T-cell (primary cell): ENCODE measurements at regions not wholly inside any gene's neighbourhood (a gene's known extent, or its start where the extent isn't known, plus 50 kb on each side); places are given as distances from the start of the nearest gene placed in this dataset.
"Not testable (repeated sequence)": the region's sequence is repeated elsewhere in the genome, so short reads cannot be mapped to it uniquely, and the experiment has no call there.

ENCODE experiments used
- ATAC-seq, 4 experiments: fragments of 200-7000 bp in 3 of 4; fragments of 150-1000 bp in 1 of 4; cut with Tn5 transposase; replicated peaks in 1 of 4; 1 replicate in 3 of 4; 2 replicates in 1 of 4; pipeline ENCODE4 v1.10.0; 2021; ENCODE audit warnings: moderate library complexity in 3 of 4, mild to moderate bottlenecking in 2 of 4, moderate number of reproducible peaks in 1 of 4
- CTCF ChIA-PET, 2 donors: fragments of 300-600 bp; sonication (Branson Sonifier 250); formaldehyde crosslinking; loops; one replicate each; lab custom pipeline; 2022; ENCODE audit warnings: antibody characterized with exemption in 2 of 2; lab: Charles Lee
- POLR2A ChIA-PET, 2 donors: fragments of 300-600 bp; sonication (Branson Sonifier 250); formaldehyde crosslinking; loops; one replicate each; lab custom pipeline; 2022; ENCODE audit warnings: antibody characterized with exemption in 2 of 2; lab: Charles Lee
- DNase-seq, 35 experiments: peaks; one replicate each; pipeline versions ENCODE4 v3.0.0 to v3.0.0-alpha.2; 2013 to 2023
- H3K27ac ChIP-seq: one replicate; pipeline ENCODE4 v1.5.1; 2013; ENCODE audit warnings: low read length
- H3K27me3 ChIP-seq, 2 experiments: replicated peaks in 1 of 2; 1 replicate in 1 of 2; 2 replicates in 1 of 2; pipeline versions ENCODE4 v1.6.1 to v1.7.0; 2013; ENCODE audit warnings: low read length in 1 of 2, mixed read lengths in 1 of 2; ENCODE audit not compliant: control insufficient read depth in 2 of 2, insufficient read depth in 2 of 2; ENCODE audit errors: extremely low read depth in 1 of 2
- H3K36me3 ChIP-seq, 2 donors: 1 replicate in 1 of 2; 2 replicates in 1 of 2; pipeline versions ENCODE4 v1.6.1 to v1.7.0; 2013; ENCODE audit warnings: low read length in 1 of 2; ENCODE audit not compliant: control insufficient read depth in 2 of 2, insufficient read depth in 1 of 2; ENCODE audit errors: extremely low read depth in 1 of 2
- H3K4me1 ChIP-seq, 2 experiments: 1 replicate in 1 of 2; 2 replicates in 1 of 2; pipeline versions ENCODE4 v1.6.1 to v1.7.0; 2013; ENCODE audit warnings: low read length in 2 of 2, mixed read lengths in 1 of 2; ENCODE audit not compliant: insufficient read depth in 2 of 2, control insufficient read depth in 1 of 2; ENCODE audit errors: extremely low read depth in 1 of 2
- H3K4me3 ChIP-seq, 2 donors: 1 replicate in 1 of 2; 2 replicates in 1 of 2; pipeline versions ENCODE4 v1.5.1 to v1.7.0; 2013; ENCODE audit warnings: mild to moderate bottlenecking in 2 of 2, low read length in 1 of 2, moderate library complexity in 1 of 2; ENCODE audit not compliant: control insufficient read depth in 1 of 2; ENCODE audit errors: extremely low read depth in 1 of 2
- H3K9me3 ChIP-seq: 2 replicates; pipeline ENCODE4 v1.7.0; 2013
- H3K27ac Mint-ChIP-seq, 2 donors: one replicate each; pipeline ENCODE4 v1.8.0; 2020 to 2021; ENCODE audit warnings: mild to moderate bottlenecking in 2 of 2, mixed read lengths in 2 of 2
- H3K27me3 Mint-ChIP-seq, 2 donors: one replicate each; pipeline ENCODE4 v1.8.0; 2021 to 2022; ENCODE audit warnings: mixed read lengths in 2 of 2
- H3K36me3 Mint-ChIP-seq: one replicate; pipeline ENCODE4 v1.8.0; 2021; ENCODE audit warnings: mixed read lengths
- H3K4me1 Mint-ChIP-seq, 3 donors: one replicate each; pipeline ENCODE4 v1.8.0; 2020 to 2022; ENCODE audit warnings: mixed read lengths in 3 of 3, mild to moderate bottlenecking in 1 of 3
- H3K4me3 Mint-ChIP-seq, 3 donors: one replicate each; pipeline ENCODE4 v1.8.0; 2020 to 2022; ENCODE audit warnings: mild to moderate bottlenecking in 3 of 3, mixed read lengths in 3 of 3, moderate library complexity in 3 of 3
- H3K9me3 Mint-ChIP-seq, 3 donors: one replicate each; pipeline ENCODE4 v1.8.0; 2020 to 2022; ENCODE audit warnings: mixed read lengths in 3 of 3
- WGBS: methylation state at CpG from one replicate; pipeline ENCODE4 v1.1.5; 2013; ENCODE audit warnings: missing lambda C conversion rate; ENCODE audit not compliant: insufficient coverage; 5-methylcytosine and 5-hydroxymethylcytosine counted together

GRCh38 chr4:9001153-9001552, 129.5 kb upstream of the HMX1 start:
- POLR2A ChIA-PET, ATAC-seq, H3K9me3 Mint-ChIP-seq, CTCF ChIA-PET, H3K27ac Mint-ChIP-seq, H3K4me1 Mint-ChIP-seq, H3K4me1 ChIP-seq, H3K36me3 Mint-ChIP-seq, H3K27ac ChIP-seq, H3K9me3 ChIP-seq, DNase-seq, H3K4me3 ChIP-seq, H3K36me3 ChIP-seq: not testable (repeated sequence)
- H3K27me3 Mint-ChIP-seq: peaks cover 40 to 41% of the 10 kb centered on the region in 2 donors
- WGBS: 0% methylated on average over 10 of the region's 28 CpGs
- H3K27me3 ChIP-seq: peaks cover 2 to 18% of the 10 kb centered on the region in 2 experiments
- peak overlapping the region in 1 of 3 donors; percentile 61 for H3K4me3 Mint-ChIP-seq

GRCh38 chr4:9000505-9001001, 128.9 kb upstream of the HMX1 start:
- H3K4me1 ChIP-seq, POLR2A ChIA-PET, H3K36me3 ChIP-seq, H3K36me3 Mint-ChIP-seq, H3K4me1 Mint-ChIP-seq, H3K9me3 ChIP-seq, H3K9me3 Mint-ChIP-seq, CTCF ChIA-PET, H3K27ac ChIP-seq, H3K27ac Mint-ChIP-seq: not testable (repeated sequence)
- ATAC-seq (peak in 1 of 4 experiments; percentile 47), DNase-seq (peak in 30 of 35 experiments; percentile 3 to 51 (median 26))
- Histone ChIP-seq H3K27me3 (peaks cover 2 to 18% of the 10 kb centered on the region in 2 experiments), H3K4me3 (peak overlapping the region in 1 of 2 donors; percentile 23)
- 2% methylated on average over 44 of the region's 52 CpGs for WGBS
- H3K27me3 Mint-ChIP-seq: peaks cover 34 to 37% of the 10 kb centered on the region in 2 donors
- H3K4me3 Mint-ChIP-seq: peak overlapping the region; percentile 17 to 61 (median 17)

- H3K27ac ChIP-seq, H3K4me1 ChIP-seq, H3K4me3 ChIP-seq, POLR2A ChIA-PET, H3K36me3 Mint-ChIP-seq, ATAC-seq, H3K27ac Mint-ChIP-seq, H3K4me1 Mint-ChIP-seq, H3K36me3 ChIP-seq, H3K4me3 Mint-ChIP-seq, DNase-seq, H3K27me3 Mint-ChIP-seq, H3K9me3 ChIP-seq, CTCF ChIA-PET, H3K9me3 Mint-ChIP-seq, H3K27me3 ChIP-seq: not testable (repeated sequence)
- 72% methylated on average over 12 of the region's 15 CpGs for WGBS
These were observed 121.3 kb upstream of the HMX1 start for GRCh38 chr4:8992981-8993380.

DNA sequence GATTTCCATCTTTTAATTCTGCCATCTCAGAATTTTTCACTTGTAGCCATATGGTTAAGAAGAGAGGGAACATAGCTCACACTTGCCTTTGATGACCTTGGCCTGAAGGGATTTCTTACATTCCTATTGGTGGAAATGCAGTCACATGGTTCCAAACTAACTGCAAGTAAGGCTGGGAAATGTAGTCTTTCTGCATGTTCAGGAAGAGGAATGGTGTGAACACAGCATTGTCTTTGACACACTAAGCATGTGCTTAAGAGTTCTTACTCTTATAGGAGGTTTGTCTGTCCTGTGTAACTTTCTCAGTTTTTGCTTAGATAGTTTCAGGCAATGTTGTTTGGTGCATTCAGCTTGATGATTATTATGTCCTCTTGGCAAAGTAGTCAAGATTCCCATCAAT, 119.8 kb upstream of the HMX1 start:
- H3K4me1 Mint-ChIP-seq, H3K27ac ChIP-seq, H3K4me1 ChIP-seq, H3K9me3 Mint-ChIP-seq, H3K36me3 ChIP-seq, H3K27me3 Mint-ChIP-seq, H3K27ac Mint-ChIP-seq, H3K27me3 ChIP-seq, H3K9me3 ChIP-seq, H3K4me3 ChIP-seq, H3K36me3 Mint-ChIP-seq, DNase-seq, H3K4me3 Mint-ChIP-seq, ATAC-seq, POLR2A ChIA-PET, CTCF ChIA-PET: not testable (repeated sequence)

GRCh38 chr4:8990341-8990740, 118.7 kb upstream of the HMX1 start:
- H3K36me3 ChIP-seq, H3K27ac ChIP-seq, DNase-seq, H3K27ac Mint-ChIP-seq, H3K27me3 ChIP-seq, H3K4me3 Mint-ChIP-seq, ATAC-seq, CTCF ChIA-PET, H3K9me3 Mint-ChIP-seq, H3K4me3 ChIP-seq, H3K4me1 ChIP-seq, H3K4me1 Mint-ChIP-seq, H3K9me3 ChIP-seq, H3K27me3 Mint-ChIP-seq, POLR2A ChIA-PET, H3K36me3 Mint-ChIP-seq: not testable (repeated sequence)
- 92% methylated on average over 9 of the region's 18 CpGs for whole genome bisulfite sequencing

DNA sequence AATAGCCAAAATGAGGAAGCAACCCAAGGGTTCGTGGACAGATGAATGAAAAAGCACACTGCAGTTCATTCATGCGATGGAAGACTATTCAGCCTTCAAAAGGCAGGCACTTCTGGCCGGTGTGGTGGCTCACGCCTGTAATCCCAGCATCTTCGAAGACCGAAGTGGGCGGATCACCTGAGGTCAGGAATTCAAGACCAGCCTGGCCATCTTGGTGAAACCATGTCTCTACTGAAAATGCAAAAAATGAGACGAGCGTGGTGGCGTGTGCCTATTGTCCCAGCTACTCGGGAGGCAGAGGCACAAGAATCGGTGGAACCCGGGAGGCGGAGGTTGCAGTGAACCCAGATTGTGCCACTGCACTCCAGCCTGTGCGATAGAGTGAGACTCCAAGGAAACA, 114.1 kb upstream of the HMX1 start:
- H3K36me3 Mint-ChIP-seq, POLR2A ChIA-PET, H3K9me3 ChIP-seq, H3K4me1 ChIP-seq, H3K4me1 Mint-ChIP-seq, H3K27ac Mint-ChIP-seq, H3K27me3 ChIP-seq, H3K9me3 Mint-ChIP-seq, H3K4me3 Mint-ChIP-seq, H3K4me3 ChIP-seq, H3K27ac ChIP-seq, CTCF ChIA-PET, H3K27me3 Mint-ChIP-seq, DNase-seq, ATAC-seq, H3K36me3 ChIP-seq: not testable (repeated sequence)
- WGBS: 90% methylated on average over 15 of the region's 15 CpGs

DNA sequence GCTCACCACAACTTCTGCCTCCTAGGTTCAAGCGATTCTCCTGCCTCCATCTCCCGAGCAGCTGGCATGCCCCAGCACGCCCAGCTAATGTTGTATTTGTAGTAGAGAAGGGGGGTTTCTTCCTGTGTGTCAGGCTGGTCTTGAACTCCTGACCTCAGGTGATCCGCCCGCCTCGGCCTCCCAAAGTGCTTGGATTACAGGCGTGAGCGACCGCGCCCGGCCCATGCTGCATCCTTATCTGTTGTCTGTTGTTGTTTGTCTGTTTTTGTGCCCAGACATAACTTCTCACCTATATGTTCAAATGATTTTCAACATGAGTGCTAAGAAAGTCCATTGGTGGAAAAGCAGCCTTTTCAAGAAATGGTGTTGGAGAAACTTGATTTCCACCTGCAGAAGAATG, 113.0 kb upstream of the HMX1 start:
- H3K36me3 Mint-ChIP-seq, CTCF ChIA-PET, H3K27me3 ChIP-seq, H3K9me3 ChIP-seq, ATAC-seq, DNase-seq, H3K4me3 ChIP-seq, H3K27me3 Mint-ChIP-seq, H3K27ac ChIP-seq, H3K4me1 Mint-ChIP-seq, H3K9me3 Mint-ChIP-seq, POLR2A ChIA-PET, H3K4me1 ChIP-seq, H3K4me3 Mint-ChIP-seq, H3K27ac Mint-ChIP-seq, H3K36me3 ChIP-seq: not testable (repeated sequence)
- WGBS: no CpG with 5 or more reads among the region's 11 CpGs
